ENCODE measurements at regions not wholly inside any gene's neighbourhood (a gene's known extent, or its start where the extent isn't known, plus 50 kb on each side); places are given as distances from the start of the nearest gene placed in this dataset.

GRCh38 chr5:72628771-72629371, 121.7 kb upstream of the ZNF366 start:
- intact Hi-C loops (cut with DNase I): loop anchor here in 1 of 2 donors (5.0 kb wide), 1 partner anchor 382 kb away; no protein-coding TSS in a partner anchor
- no peak for DNase-seq (ENCODE audit: low spot score)

- no peak for DNase-seq (ENCODE audit: low spot score)
- intact Hi-C loops (cut with DNase I): loop anchor here in 1 of 2 donors (5.0 kb wide), 1 partner anchor 378 kb away; no protein-coding TSS in a partner anchor
Measured at GRCh38 chr5:72625332-72625731, 118.1 kb upstream of the ZNF366 start.

GRCh38 chr5:72624641-72625236, 117.5 kb upstream of the ZNF366 start:
- DNase-seq (ENCODE audit: low spot score): no peak
- intact Hi-C loops (cut with DNase I): loop anchor here in 1 of 2 donors (5.0 kb wide), 1 partner anchor 377 kb away; no protein-coding TSS in a partner anchor

- DNase-seq (ENCODE audit: low spot score): no peak
- intact Hi-C loops (cut with DNase I): no loop called here
Measured at GRCh38 chr5:72623936-72624335, 116.7 kb upstream of the ZNF366 start.

- DNase-seq (ENCODE audit: low spot score): no peak
- intact Hi-C loops (cut with DNase I): no loop called here
Measured at GRCh38 chr5:72623323-72623722, 116.1 kb upstream of the ZNF366 start.

- intact Hi-C loops (cut with DNase I): no loop called here
- no peak for DNase-seq (ENCODE audit: low spot score)
Measured at GRCh38 chr5:72622170-72622760, 115.1 kb upstream of the ZNF366 start.

- intact Hi-C loops (cut with DNase I): no loop called here
- DNase-seq (ENCODE audit: low spot score): no peak
Measured at GRCh38 chr5:72621576-72621975, 114.4 kb upstream of the ZNF366 start.

GRCh38 chr5:72619677-72620076, 112.5 kb upstream of the ZNF366 start:
- DNase-seq (ENCODE audit: low spot score): no peak
- intact Hi-C loops (cut with DNase I): loop anchor here in 1 of 2 donors (10.0 kb wide), 1 partner anchor 225 kb away; no protein-coding TSS in a partner anchor

- intact Hi-C loops (cut with DNase I): loop anchor here in 1 of 2 donors (10.0 kb wide), 1 partner anchor 226 kb away; no protein-coding TSS in a partner anchor
- DNase-seq (ENCODE audit: low spot score): no peak
Measured at GRCh38 chr5:72619251-72619650, 112.0 kb upstream of the ZNF366 start.

- intact Hi-C loops (cut with DNase I): loop anchor here in 1 of 2 donors (10.0 kb wide), 1 partner anchor 226 kb away; no protein-coding TSS in a partner anchor
- no peak for DNase-seq (ENCODE audit: low spot score)
Measured at GRCh38 chr5:72618708-72619107, 111.5 kb upstream of the ZNF366 start.

GRCh38 chr5:72615061-72615460, 107.9 kb upstream of the ZNF366 start:
- intact Hi-C loops (cut with DNase I): loop anchor here in 1 of 2 donors (10.0 kb wide), 1 partner anchor 230 kb away; no protein-coding TSS in a partner anchor
- no peak for DNase-seq (ENCODE audit: low spot score)

- intact Hi-C loops (cut with DNase I): loop anchor here in 1 of 2 donors (10.0 kb wide), 1 partner anchor 231 kb away; no protein-coding TSS in a partner anchor
- no peak for DNase-seq (ENCODE audit: low spot score)
Measured at GRCh38 chr5:72613515-72613914, 106.3 kb upstream of the ZNF366 start.

- intact Hi-C loops (cut with DNase I): loop anchor here in 1 of 2 donors (10.0 kb wide), 1 partner anchor 232 kb away; no protein-coding TSS in a partner anchor
- no peak for DNase-seq (ENCODE audit: low spot score)
Measured at GRCh38 chr5:72612810-72613209, 105.6 kb upstream of the ZNF366 start.

GRCh38 chr5:72611118-72611730, 104.0 kb upstream of the ZNF366 start:
- intact Hi-C loops (cut with DNase I): loop anchor here in 1 of 2 donors (10.0 kb wide), 1 partner anchor 234 kb away; no protein-coding TSS in a partner anchor
- peak; percentile 88 for DNase-seq (ENCODE audit: low spot score)

GRCh38 chr5:72608926-72609325, 101.7 kb upstream of the ZNF366 start:
- DNase-seq (ENCODE audit: low spot score): no peak
- intact Hi-C loops (cut with DNase I): loop anchor here in 1 of 2 donors (10.0 kb wide), 1 partner anchor 216 kb away; no protein-coding TSS in a partner anchor

- intact Hi-C loops (cut with DNase I): loop anchor here in 1 of 2 donors (10.0 kb wide), 1 partner anchor 217 kb away; no protein-coding TSS in a partner anchor
- DNase-seq (ENCODE audit: low spot score): no peak
Measured at GRCh38 chr5:72608297-72608696, 101.1 kb upstream of the ZNF366 start.

GRCh38 chr5:72607381-72607780, 100.2 kb upstream of the ZNF366 start:
- intact Hi-C loops (cut with DNase I): loop anchor here in 1 of 2 donors (10.0 kb wide), 1 partner anchor 217 kb away; no protein-coding TSS in a partner anchor
- no peak for DNase-seq (ENCODE audit: low spot score)

- intact Hi-C loops (cut with DNase I): loop anchor here in 1 of 2 donors (10.0 kb wide), 1 partner anchor 218 kb away; no protein-coding TSS in a partner anchor
- no peak for DNase-seq (ENCODE audit: low spot score)
Measured at GRCh38 chr5:72606525-72606924, 99.3 kb upstream of the ZNF366 start.

- intact Hi-C loops (cut with DNase I): loop anchor here in 1 of 2 donors (10.0 kb wide), 1 partner anchor 219 kb away; no protein-coding TSS in a partner anchor
- no peak for DNase-seq (ENCODE audit: low spot score)
Measured at GRCh38 chr5:72605632-72606031, 98.4 kb upstream of the ZNF366 start.
